ENCODE measurements at regions not wholly inside any gene's neighbourhood (a gene's known extent, or its start where the extent isn't known, plus 50 kb on each side); places are given as distances from the start of the nearest gene placed in this dataset.
A peak's percentile ranks its signal among the peaks of the same experiment; 100 is the strongest.

GRCh38 chr4:110982486-110982885 is 359.6 kb upstream of the PITX2 start:
- Histone ChIP-seq H3K9me3 (ENCODE audit: low read depth, low read length) (no peaks in the 10 kb centered on the region), H3K4me2 (ENCODE audit: insufficient read depth, low read length) (no peak overlapping the region), H3K27ac (ENCODE audit: low read depth, low read length) (no peak overlapping the region), H3K4me1 (ENCODE audit: insufficient read depth, low read length) (no peaks in the 10 kb centered on the region), H3K36me3 (ENCODE audit: insufficient read depth, low read length) (no peaks in the 10 kb centered on the region), H4K20me1 (ENCODE audit: insufficient read depth, low read length) (no peaks in the 10 kb centered on the region), H3K4me3 (ENCODE audit: insufficient read depth, low read length) (no peak overlapping the region), H3K79me2 (ENCODE audit: insufficient read depth, low read length) (no peaks in the 10 kb centered on the region), H2AFZ (ENCODE audit: low read length) (no peak overlapping the region), H3K27me3 (ENCODE audit: insufficient read depth, low read length) (no peaks in the 10 kb centered on the region)
- TF ChIP-seq CTCF (IDR thresholded peaks at IDR 0.05; ENCODE audit: extremely low read depth, low read depth, low read length): no peak
- DNase-seq (ENCODE audit: insufficient read length, low spot score, missing footprints): no peak

GRCh38 chr4:110988722-110989121 is 365.8 kb upstream of the PITX2 start:
- H3K4me1 ChIP-seq (ENCODE audit: insufficient read depth, low read length): no peaks in the 10 kb centered on the region

GRCh38 chr4:110989125-110989524 is 366.2 kb upstream of the PITX2 start:
- Histone ChIP-seq H4K20me1 (ENCODE audit: insufficient read depth, low read length) (no peaks in the 10 kb centered on the region), H3K79me2 (ENCODE audit: insufficient read depth, low read length) (no peaks in the 10 kb centered on the region), H3K4me2 (ENCODE audit: insufficient read depth, low read length) (no peak overlapping the region), H3K4me3 (ENCODE audit: insufficient read depth, low read length) (no peak overlapping the region), H3K27ac (ENCODE audit: low read depth, low read length) (no peak overlapping the region), H3K27me3 (ENCODE audit: insufficient read depth, low read length) (no peaks in the 10 kb centered on the region), H3K36me3 (ENCODE audit: insufficient read depth, low read length) (no peaks in the 10 kb centered on the region), H2AFZ (ENCODE audit: low read length) (no peak overlapping the region), H3K9me3 (ENCODE audit: low read depth, low read length) (no peaks in the 10 kb centered on the region), H3K4me1 (ENCODE audit: insufficient read depth, low read length) (no peaks in the 10 kb centered on the region)
- no peak for DNase-seq (ENCODE audit: insufficient read length, low spot score, missing footprints)
- TF ChIP-seq CTCF (IDR thresholded peaks at IDR 0.05; ENCODE audit: extremely low read depth, low read depth, low read length): no peak

More at GRCh38 chr4:110988722-110989121, 365.8 kb upstream of the PITX2 start:
- no peaks in the 10 kb centered on the region for H3K79me2 ChIP-seq (ENCODE audit: insufficient read depth, low read length)
- no peaks in the 10 kb centered on the region for H3K36me3 ChIP-seq (ENCODE audit: insufficient read depth, low read length)
- no peaks in the 10 kb centered on the region for H3K9me3 ChIP-seq (ENCODE audit: low read depth, low read length)
- no peak for TF ChIP-seq CTCF (IDR thresholded peaks at IDR 0.05; ENCODE audit: extremely low read depth, low read depth, low read length)
- DNase-seq (ENCODE audit: insufficient read length, low spot score, missing footprints): no peak
- H2AFZ ChIP-seq (ENCODE audit: low read length): peak overlapping the region; percentile 44
- no peak overlapping the region for H3K4me2 ChIP-seq (ENCODE audit: insufficient read depth, low read length)
- H3K4me3 ChIP-seq (ENCODE audit: insufficient read depth, low read length): no peak overlapping the region
- no peaks in the 10 kb centered on the region for H4K20me1 ChIP-seq (ENCODE audit: insufficient read depth, low read length)
- H3K27ac ChIP-seq (ENCODE audit: low read depth, low read length): no peak overlapping the region
- H3K27me3 ChIP-seq (ENCODE audit: insufficient read depth, low read length): no peaks in the 10 kb centered on the region

- no peak overlapping the region for H3K4me2 ChIP-seq (ENCODE audit: insufficient read depth, low read length)
- H3K4me1 ChIP-seq (ENCODE audit: insufficient read depth, low read length): no peaks in the 10 kb centered on the region
- TF ChIP-seq CTCF (IDR thresholded peaks at IDR 0.05; ENCODE audit: extremely low read depth, low read depth, low read length): no peak
- H3K9me3 ChIP-seq (ENCODE audit: low read depth, low read length): no peaks in the 10 kb centered on the region
- no peak for DNase-seq (ENCODE audit: insufficient read length, low spot score, missing footprints)
- no peak overlapping the region for H3K4me3 ChIP-seq (ENCODE audit: insufficient read depth, low read length)
- H3K27me3 ChIP-seq (ENCODE audit: insufficient read depth, low read length): no peaks in the 10 kb centered on the region
- H3K79me2 ChIP-seq (ENCODE audit: insufficient read depth, low read length): no peaks in the 10 kb centered on the region
- no peak overlapping the region for H2AFZ ChIP-seq (ENCODE audit: low read length)
- H3K27ac ChIP-seq (ENCODE audit: low read depth, low read length): no peak overlapping the region
- H3K36me3 ChIP-seq (ENCODE audit: insufficient read depth, low read length): no peaks in the 10 kb centered on the region
- H4K20me1 ChIP-seq (ENCODE audit: insufficient read depth, low read length): no peaks in the 10 kb centered on the region
Observed at GRCh38 chr4:110994781-110995180, 371.9 kb upstream of the PITX2 start.

Data from osteoblast (primary cell).